PC-3 (cell line): ENCODE measurements at regions not wholly inside any gene's neighbourhood (a gene's known extent, or its start where the extent isn't known, plus 50 kb on each side); places are given as distances from the start of the nearest gene placed in this dataset.
A peak's percentile ranks its signal among the peaks of the same experiment; 100 is the strongest.

Experiments
- ATAC-seq: fragments of 200-7000 bp; cut with Tn5 transposase; 2 replicates; pipeline ENCODE4 v1.9.1; 2020; ENCODE audit warnings: mild to moderate bottlenecking, moderate library complexity
- BruUV-seq: library from RNA; stranded (reverse); fragments of 400-500 nt; replicated peaks from 2 replicates; lab custom pipeline; 2021; lab: Mats Ljungman, UMichigan
- CTCF ChIA-PET: fragments of 300-600 bp; sonication (Branson Sonifier 250); formaldehyde crosslinking; loops from one replicate; lab custom pipeline; 2022; ENCODE audit warnings: antibody characterized with exemption; lab: Charles Lee
- POLR2A ChIA-PET: fragments of 300-600 bp; sonication (Branson Sonifier 250); formaldehyde crosslinking; loops from one replicate; lab custom pipeline; 2022; ENCODE audit warnings: antibody characterized with exemption; ENCODE audit not compliant: unreplicated experiment; lab: Charles Lee
- DNase-seq: peaks from one replicate; pipeline ENCODE4 v3.0.0-alpha.2; 2015
- H2AFZ ChIP-seq: fragments of 300-600 bp; sonication (generic); 2 replicates; pipeline ENCODE4 v1.6.0; 2016; ENCODE audit warnings: antibody characterized with exemption, low read length
- H3F3A ChIP-seq: fragments of 300-600 bp; sonication (generic); one replicate; pipeline ENCODE4 v1.6.0; 2017; ENCODE audit warnings: antibody characterized with exemption, low read length, control low read depth, mild to moderate bottlenecking; ENCODE audit not compliant: unreplicated experiment
- H3K27ac ChIP-seq: fragments of 300-600 bp; sonication (generic); 2 replicates; pipeline ENCODE4 v1.5.1; 2016; ENCODE audit warnings: mild to moderate bottlenecking, low read length
- H3K27me3 ChIP-seq: fragments of 300-600 bp; sonication (generic); 2 replicates; pipeline ENCODE4 v1.6.1; 2016; ENCODE audit warnings: low read length, mixed read lengths
- H3K36me3 ChIP-seq: fragments of 300-600 bp; sonication (generic); 2 replicates; pipeline ENCODE4 v1.6.1; 2016; ENCODE audit warnings: low read depth, mixed run types, low read length, mixed read lengths
- H3K4me1 ChIP-seq: fragments of 300-600 bp; sonication (generic); 2 replicates; pipeline ENCODE4 v1.5.1; 2016; ENCODE audit warnings: low read length; ENCODE audit not compliant: insufficient read depth
- H3K4me2 ChIP-seq: fragments of 300-600 bp; sonication (generic); 2 replicates; pipeline ENCODE4 v1.6.0; 2016; ENCODE audit warnings: low read length
- H3K4me3 ChIP-seq: fragments of 300-600 bp; sonication (generic); 2 replicates; pipeline ENCODE4 v1.5.1; 2016; ENCODE audit warnings: mild to moderate bottlenecking, low read length, mixed read lengths
- H3K79me2 ChIP-seq: fragments of 300-600 bp; sonication (generic); 2 replicates; pipeline ENCODE4 v1.6.1; 2017; ENCODE audit warnings: low read length, mixed read lengths
- H3K9ac ChIP-seq: fragments of 300-600 bp; sonication (generic); 2 replicates; pipeline ENCODE4 v1.6.0; 2016; ENCODE audit warnings: mild to moderate bottlenecking, low read length
- H3K9me2 ChIP-seq: fragments of 300-600 bp; sonication (generic); replicated peaks from 2 replicates; pipeline ENCODE4 v1.6.1; 2016; ENCODE audit warnings: mixed run types, low read length, mixed read lengths
- H3K9me3 ChIP-seq: fragments of 300-600 bp; sonication (generic); 2 replicates; pipeline ENCODE4 v1.6.1; 2016; ENCODE audit warnings: low read length, mixed read lengths
- H4K20me1 ChIP-seq: fragments of 300-600 bp; sonication (generic); 2 replicates; pipeline ENCODE4 v1.6.1; 2016; ENCODE audit warnings: low read length, mixed read lengths
- EZH2 ChIP-seq: fragments of 300-600 bp; sonication (generic); IDR thresholded peaks from one replicate; pipeline ENCODE4 v1.6.1; 2017; ENCODE audit warnings: antibody characterized with exemption, mild to moderate bottlenecking, low read length; ENCODE audit not compliant: unreplicated experiment
- EZH2phosphoT487 ChIP-seq: fragments of 300-600 bp; sonication (generic); IDR thresholded peaks from 2 replicates; pipeline ENCODE4 v1.6.1; 2018; ENCODE audit warnings: mild to moderate bottlenecking, antibody characterized with exemption, low read length, borderline replicate concordance
- intact Hi-C: fragments of 100-400 bp; cut with micrococcal nuclease; formaldehyde crosslinking; loops from 2 replicates; pipeline ENCODE4 v1.9.0; 2023
- TF ChIP-seq, protein P1 (sequence below): fragments of 300-600 bp; sonication (generic); conservative IDR thresholded peaks from 2 replicates; pipeline ENCODE4 v1.5.1; 2017; ENCODE audit warnings: antibody characterized with exemption, low read depth, mild to moderate bottlenecking, low read length

DNA sequence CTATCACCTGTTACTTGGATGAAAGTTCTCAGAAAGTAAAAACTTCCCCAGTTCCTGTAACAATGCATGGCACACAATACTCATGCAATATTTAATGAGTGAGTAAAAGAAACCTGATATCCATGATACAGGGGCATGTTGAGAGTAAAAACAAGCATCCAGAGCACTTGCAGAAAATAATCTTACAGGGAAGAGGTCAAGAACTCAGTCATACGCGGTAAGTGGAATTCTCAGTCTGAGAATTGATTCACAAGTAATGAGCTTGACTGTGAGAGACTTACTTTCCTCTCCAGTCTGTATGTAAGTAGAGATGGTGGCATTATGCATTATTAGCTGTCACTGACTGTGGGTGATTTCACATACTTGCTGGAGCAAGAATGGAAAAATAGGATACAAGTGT, 976.9 kb downstream of the BRINP3 start:
- no peak overlapping the region for H2AFZ ChIP-seq
- H3K36me3 ChIP-seq, result no peaks in the 10 kb centered on the region
- H3K9me2 ChIP-seq, result no peaks in the 10 kb centered on the region
- H3F3A ChIP-seq, result no peaks in the 10 kb centered on the region
- no peaks in the 10 kb centered on the region for H3K79me2 ChIP-seq
- BruUV-seq, result no TSS peak
- no peak overlapping the region for H3K4me3 ChIP-seq
- intact Hi-C loops, result no loop called here
- H3K27me3 ChIP-seq, result no peaks in the 10 kb centered on the region
- H3K4me2 ChIP-seq, result no peak overlapping the region
- H3K9ac ChIP-seq, result no peak overlapping the region
- no peaks in the 10 kb centered on the region for H4K20me1 ChIP-seq
- TF ChIP-seq, protein P1, sequence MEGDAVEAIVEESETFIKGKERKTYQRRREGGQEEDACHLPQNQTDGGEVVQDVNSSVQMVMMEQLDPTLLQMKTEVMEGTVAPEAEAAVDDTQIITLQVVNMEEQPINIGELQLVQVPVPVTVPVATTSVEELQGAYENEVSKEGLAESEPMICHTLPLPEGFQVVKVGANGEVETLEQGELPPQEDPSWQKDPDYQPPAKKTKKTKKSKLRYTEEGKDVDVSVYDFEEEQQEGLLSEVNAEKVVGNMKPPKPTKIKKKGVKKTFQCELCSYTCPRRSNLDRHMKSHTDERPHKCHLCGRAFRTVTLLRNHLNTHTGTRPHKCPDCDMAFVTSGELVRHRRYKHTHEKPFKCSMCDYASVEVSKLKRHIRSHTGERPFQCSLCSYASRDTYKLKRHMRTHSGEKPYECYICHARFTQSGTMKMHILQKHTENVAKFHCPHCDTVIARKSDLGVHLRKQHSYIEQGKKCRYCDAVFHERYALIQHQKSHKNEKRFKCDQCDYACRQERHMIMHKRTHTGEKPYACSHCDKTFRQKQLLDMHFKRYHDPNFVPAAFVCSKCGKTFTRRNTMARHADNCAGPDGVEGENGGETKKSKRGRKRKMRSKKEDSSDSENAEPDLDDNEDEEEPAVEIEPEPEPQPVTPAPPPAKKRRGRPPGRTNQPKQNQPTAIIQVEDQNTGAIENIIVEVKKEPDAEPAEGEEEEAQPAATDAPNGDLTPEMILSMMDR, result no peak
- TF ChIP-seq EZH2phosphoT487 (no peak), EZH2 (no peak)
- CTCF ChIA-PET, result no interaction called here
- peak; percentile 70 for ATAC-seq
- H3K4me1 ChIP-seq, result peaks cover 12% of the 10 kb centered on the region; the same call in 1 of the 2 replicates
- no peaks in the 10 kb centered on the region for H3K9me3 ChIP-seq
- H3K27ac ChIP-seq, result peak overlapping the region; percentile 18; the same call in 1 of the 2 replicates
- DNase-seq, result peak; percentile 49
- POLR2A ChIA-PET, result no interaction called here

DNA sequence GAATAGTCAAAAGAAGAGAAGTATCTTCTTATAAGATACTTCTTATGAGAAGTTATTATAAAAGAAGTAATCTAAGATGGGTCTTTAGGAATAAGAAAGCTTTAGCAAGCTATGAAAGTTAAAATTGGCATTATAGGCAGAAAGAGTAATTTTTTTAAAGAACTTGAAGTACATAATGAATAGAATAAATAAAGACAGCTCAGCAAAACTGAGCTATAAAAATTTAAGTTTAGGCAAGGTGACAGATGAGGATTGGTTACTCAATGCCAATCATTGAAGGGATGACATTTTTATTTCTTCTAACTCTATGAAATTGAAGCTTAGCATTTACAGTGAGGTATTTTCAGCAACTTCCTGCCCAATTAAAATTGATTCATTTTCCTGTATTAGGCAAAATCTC, 966.8 kb downstream of the BRINP3 start:
- Histone ChIP-seq H3F3A (no peaks in the 10 kb centered on the region), H4K20me1 (no peaks in the 10 kb centered on the region), H3K36me3 (no peaks in the 10 kb centered on the region), H3K4me2 (no peak overlapping the region), H3K9me3 (no peaks in the 10 kb centered on the region), H3K4me1 (peaks cover 7% of the 10 kb centered on the region), H3K27me3 (no peaks in the 10 kb centered on the region), H2AFZ (no peak overlapping the region), H3K9me2 (no peaks in the 10 kb centered on the region), H3K79me2 (no peaks in the 10 kb centered on the region), H3K9ac (no peak overlapping the region), H3K27ac (no peak overlapping the region), H3K4me3 (no peak overlapping the region)
- intact Hi-C loops, result no loop called here
- ATAC-seq (no peak), DNase-seq (no peak)
- BruUV-seq, result no TSS peak
- POLR2A ChIA-PET, result interaction anchor here (0.7 kb wide), 1 partner anchor 66 kb away, joined by 5 read pairs; no protein-coding TSS in a partner anchor
- TF ChIP-seq EZH2, result no peak
- TF ChIP-seq, protein P1, result no peak
- no peak for TF ChIP-seq EZH2phosphoT487
- CTCF ChIA-PET, result no interaction called here

DNA sequence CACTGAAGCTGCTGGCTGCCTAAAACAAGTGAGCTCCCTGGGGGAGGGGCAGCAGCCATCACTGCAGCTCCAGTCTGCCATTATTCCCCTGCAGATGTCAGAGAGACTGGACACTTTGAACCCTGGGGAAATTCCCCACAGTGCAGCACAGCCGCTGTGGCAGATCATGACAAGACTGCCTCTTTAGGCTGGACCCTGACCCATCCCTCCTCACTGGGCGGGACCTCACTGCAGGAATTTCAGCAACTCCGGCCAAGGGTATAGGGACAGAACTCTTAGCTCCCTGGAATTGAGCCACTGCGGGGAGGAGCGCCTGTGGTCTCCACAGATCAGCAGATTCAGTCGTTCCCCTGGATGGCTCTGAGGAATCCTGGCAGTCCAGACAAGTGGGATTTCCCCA, 964.6 kb downstream of the BRINP3 start:
- Histone ChIP-seq H3K27me3 (no peaks in the 10 kb centered on the region), H3F3A (no peaks in the 10 kb centered on the region), H3K4me1 (peaks cover 7% of the 10 kb centered on the region), H3K9ac (no peak overlapping the region), H3K4me2 (no peak overlapping the region), H2AFZ (no peak overlapping the region), H4K20me1 (no peaks in the 10 kb centered on the region), H3K4me3 (no peak overlapping the region), H3K27ac (no peak overlapping the region), H3K36me3 (no peaks in the 10 kb centered on the region), H3K9me2 (no peaks in the 10 kb centered on the region), H3K9me3 (no peaks in the 10 kb centered on the region), H3K79me2 (no peaks in the 10 kb centered on the region)
- ChIA-PET CTCF (no interaction called here), POLR2A (no interaction called here)
- BruUV-seq, result no TSS peak
- DNase-seq (no peak), ATAC-seq (no peak)
- intact Hi-C loops, result no loop called here
- TF ChIP-seq EZH2phosphoT487 (no peak), EZH2 (no peak)
- TF ChIP-seq, protein P1, result no peak
